ENCODE measurements at regions not wholly inside any gene's neighbourhood (a gene's known extent, or its start where the extent isn't known, plus 50 kb on each side); places are given as distances from the start of the nearest gene placed in this dataset.

GRCh38 chr4:41851621-41852020, 83.6 kb upstream of the TMEM33 start:
- no peaks in the 10 kb centered on the region for H3K4me1 Mint-ChIP-seq
- no peak for TF ChIP-seq CTCF (conservative IDR thresholded peaks at IDR 0.05)
- Histone ChIP-seq H3K9me3 (ENCODE audit: control insufficient read depth, low read length) (no peaks in the 10 kb centered on the region), H3K27me3 (ENCODE audit: control insufficient read depth, insufficient read depth, low read length, poor library complexity, severe bottlenecking) (peaks cover 54% of the 10 kb centered on the region), H3K27ac (ENCODE audit: low read depth, low read length) (no peak overlapping the region), H3K36me3 (ENCODE audit: control insufficient read depth, insufficient read depth, low read length) (no peaks in the 10 kb centered on the region), H3K4me3 (ENCODE audit: low read length) (no peak overlapping the region), H3K4me1 (ENCODE audit: control insufficient read depth, insufficient read depth, low read length) (no peaks in the 10 kb centered on the region), H3K9ac (ENCODE audit: extremely low read depth, low read length, poor library complexity, severe bottlenecking) (no peak overlapping the region)
- DNase-seq = no peak
- 91% methylated on average over 2 of the region's 2 CpGs; no CpG with 5 or more reads in 1 of the 2 experiments for WGBS, 2 experiments (ENCODE audit: insufficient coverage in 1 of 2, insufficient read length in 1 of 2)
- H3K4me3 Mint-ChIP-seq = no peak overlapping the region
- no peaks in the 10 kb centered on the region for H3K9me3 Mint-ChIP-seq
- H3K27ac Mint-ChIP-seq = no peak overlapping the region
- peaks cover 64% of the 10 kb centered on the region for H3K27me3 Mint-ChIP-seq (ENCODE audit: insufficient read depth)
- H3K36me3 Mint-ChIP-seq (ENCODE audit: low read depth) = no peaks in the 10 kb centered on the region

GRCh38 chr4:41844327-41844726, 90.9 kb upstream of the TMEM33 start:
- H3K27ac ChIP-seq (ENCODE audit: low read depth, low read length) = no peak overlapping the region

GRCh38 chr4:41839916-41840854, 91.7 kb upstream of the PHOX2B start:
- no peaks in the 10 kb centered on the region for H3K4me1 ChIP-seq (ENCODE audit: control insufficient read depth, insufficient read depth, low read length)
- H3K9me3 ChIP-seq (ENCODE audit: control insufficient read depth, low read length) = no peaks in the 10 kb centered on the region
- no peak for DNase-seq
- no peak overlapping the region for H3K27ac ChIP-seq (ENCODE audit: low read depth, low read length)
- Mint-ChIP-seq H3K27ac (no peak overlapping the region), H3K4me3 (no peak overlapping the region), H3K36me3 (ENCODE audit: low read depth) (no peaks in the 10 kb centered on the region), H3K9me3 (no peaks in the 10 kb centered on the region), H3K27me3 (ENCODE audit: insufficient read depth) (peaks cover 15% of the 10 kb centered on the region), H3K4me1 (no peaks in the 10 kb centered on the region)
- H3K9ac ChIP-seq (ENCODE audit: extremely low read depth, low read length, poor library complexity, severe bottlenecking) = no peak overlapping the region
- H3K4me3 ChIP-seq (ENCODE audit: low read length) = no peak overlapping the region
- no peaks in the 10 kb centered on the region for H3K36me3 ChIP-seq (ENCODE audit: control insufficient read depth, insufficient read depth, low read length)
- no peak for TF ChIP-seq CTCF (conservative IDR thresholded peaks at IDR 0.05)
- H3K27me3 ChIP-seq (ENCODE audit: control insufficient read depth, insufficient read depth, low read length, poor library complexity, severe bottlenecking) = peaks cover 8% of the 10 kb centered on the region
- WGBS, 2 experiments (ENCODE audit: insufficient coverage in 1 of 2, insufficient read length in 1 of 2) = 85 to 86% methylated on average over 5 to 8 of the region's 8 CpGs

More at GRCh38 chr4:41844327-41844726, 90.9 kb upstream of the TMEM33 start:
- Mint-ChIP-seq H3K27me3 (ENCODE audit: insufficient read depth) (peaks cover 24% of the 10 kb centered on the region), H3K27ac (no peak overlapping the region), H3K36me3 (ENCODE audit: low read depth) (no peaks in the 10 kb centered on the region), H3K4me3 (no peak overlapping the region), H3K9me3 (no peaks in the 10 kb centered on the region), H3K4me1 (no peaks in the 10 kb centered on the region)
- Histone ChIP-seq H3K36me3 (ENCODE audit: control insufficient read depth, insufficient read depth, low read length) (no peaks in the 10 kb centered on the region), H3K9me3 (ENCODE audit: control insufficient read depth, low read length) (no peaks in the 10 kb centered on the region), H3K4me3 (ENCODE audit: low read length) (no peak overlapping the region), H3K9ac (ENCODE audit: extremely low read depth, low read length, poor library complexity, severe bottlenecking) (no peak overlapping the region), H3K27me3 (ENCODE audit: control insufficient read depth, insufficient read depth, low read length, poor library complexity, severe bottlenecking) (peaks cover 8% of the 10 kb centered on the region), H3K4me1 (ENCODE audit: control insufficient read depth, insufficient read depth, low read length) (no peaks in the 10 kb centered on the region)
- no peak for TF ChIP-seq CTCF (conservative IDR thresholded peaks at IDR 0.05)
- no peak for DNase-seq
